NCI-H524 (cell line): ENCODE measurements at regions not wholly inside any gene's neighbourhood (a gene's known extent, or its start where the extent isn't known, plus 50 kb on each side); places are given as distances from the start of the nearest gene placed in this dataset.
"Not testable (repeated sequence)": the region's sequence is repeated elsewhere in the genome, so short reads cannot be mapped to it uniquely, and the experiment has no call there.

Experiments used
- DNase-seq, 2 experiments: peaks; one replicate each; lab custom pipeline; 2025; lab: John Stamatoyannopoulos, UW

DNA sequence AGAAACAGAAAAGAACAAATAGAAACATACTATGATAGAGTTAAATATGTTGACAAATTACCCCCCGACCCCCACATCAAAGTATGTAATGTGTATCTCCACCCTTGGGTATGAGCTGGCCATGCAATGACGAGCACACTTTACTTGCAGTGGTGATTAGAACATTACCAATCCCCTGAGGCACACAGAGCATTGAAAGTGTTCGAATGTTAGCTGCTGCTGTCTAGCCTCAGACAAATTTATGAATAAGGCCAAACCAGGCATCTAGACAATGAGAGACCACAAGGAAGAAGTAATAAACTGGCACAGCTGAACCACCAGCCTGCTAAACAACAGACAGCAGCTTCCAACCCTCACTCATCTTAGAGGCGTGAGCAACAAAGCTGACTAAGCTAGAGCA is 380.5 kb downstream of the DSEL start:
- no peak for DNase-seq

DNA sequence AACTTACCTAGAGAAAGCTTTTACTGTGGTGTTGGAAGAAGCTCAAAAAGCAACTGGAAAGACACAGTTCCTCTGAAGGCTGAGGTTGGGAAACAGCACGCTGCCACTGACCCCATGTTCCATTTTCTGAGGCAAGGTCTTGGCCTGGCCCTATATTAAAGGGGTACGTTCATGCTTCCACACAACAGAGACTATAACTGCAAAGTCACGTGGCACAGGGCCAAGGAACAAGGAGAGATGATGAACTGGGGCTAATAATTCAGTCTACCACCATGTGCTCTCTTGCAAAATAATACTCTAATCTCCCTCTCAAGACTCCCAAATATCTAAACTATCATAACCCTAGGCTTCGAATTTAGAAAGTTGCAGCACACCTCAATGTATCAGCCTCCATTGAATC is 381.6 kb downstream of the DSEL start:
- DNase-seq, result peak in 1 of 2 experiments; percentile 5

DNA sequence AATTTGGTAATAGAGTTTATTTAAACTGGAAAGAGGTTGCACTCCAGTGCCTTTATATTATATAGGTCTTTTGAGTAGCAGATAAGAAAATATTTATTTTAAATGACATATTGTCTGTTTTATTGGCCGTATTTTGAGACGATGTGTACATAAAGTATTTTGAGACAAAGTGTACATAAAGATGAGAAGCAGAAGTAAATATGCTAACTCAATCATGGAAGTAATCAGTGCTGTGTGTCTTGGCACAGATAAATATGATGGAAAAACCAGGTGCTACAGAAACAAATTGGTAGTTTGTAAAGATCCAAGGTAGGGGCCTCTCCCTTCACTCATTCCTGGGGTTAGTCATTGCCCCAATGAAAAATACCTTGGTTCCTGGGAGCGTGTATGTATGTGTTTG is 382.9 kb downstream of the DSEL start:
- no peak for DNase-seq

DNA sequence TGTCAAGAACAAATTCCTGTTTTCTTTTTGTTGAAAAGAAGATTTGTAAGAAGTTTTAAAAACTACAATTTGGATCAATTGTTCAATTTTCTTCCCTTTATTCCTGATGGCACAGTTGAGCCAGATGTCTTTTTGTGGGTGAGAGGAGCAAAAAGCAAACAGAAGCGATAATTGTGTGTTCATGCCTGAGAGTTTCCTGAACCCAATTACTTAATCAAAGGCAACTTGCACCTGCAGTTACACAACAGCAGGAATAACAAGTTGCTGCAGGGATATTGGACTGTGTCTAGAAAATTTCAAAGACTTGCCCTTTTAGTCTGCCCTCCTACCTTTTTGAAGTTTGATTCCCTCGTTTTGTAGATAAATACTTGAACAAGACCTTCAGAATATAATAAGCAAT is 383.6 kb downstream of the DSEL start:
- no peak for DNase-seq

DNA sequence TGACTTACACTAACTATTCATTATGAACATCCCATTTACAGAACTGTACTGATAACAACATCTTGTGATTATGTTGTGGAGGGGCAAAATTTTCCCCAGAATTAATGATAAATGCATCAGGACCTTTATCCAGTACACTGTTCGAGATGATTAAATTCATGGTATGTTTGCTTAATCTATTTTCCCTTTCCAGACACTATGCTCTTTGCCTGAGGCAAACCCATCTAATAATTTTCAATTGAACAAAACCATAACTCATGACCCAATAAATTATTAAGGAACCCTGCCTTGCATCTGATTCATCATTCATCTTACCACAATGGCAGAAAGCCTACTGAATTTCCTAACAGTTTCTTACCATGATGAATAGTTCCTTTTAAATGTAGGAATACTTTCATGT is 385.0 kb downstream of the DSEL start:
- DNase-seq, result no peak

DNA sequence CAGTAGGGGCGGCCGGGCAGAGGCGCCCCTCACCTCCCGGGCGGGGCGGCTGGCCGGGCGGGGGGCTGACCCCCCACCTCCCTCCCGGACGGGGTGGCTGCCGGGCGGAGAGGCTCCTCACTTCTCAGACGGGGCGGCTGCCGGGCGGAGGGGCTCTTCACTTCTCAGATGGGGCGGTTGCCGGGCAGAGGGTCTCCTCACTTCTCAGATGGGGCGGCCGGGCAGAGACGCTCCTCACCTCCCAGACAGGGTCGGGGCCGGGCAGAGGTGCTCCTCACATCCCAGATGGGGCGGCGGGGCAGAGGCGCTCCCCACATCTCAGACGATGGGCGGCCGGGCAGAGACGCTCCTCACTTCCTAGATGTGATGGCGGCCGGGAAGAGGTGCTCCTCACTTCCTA is 389.8 kb downstream of the DSEL start:
- DNase-seq, result not testable (repeated sequence)

DNA sequence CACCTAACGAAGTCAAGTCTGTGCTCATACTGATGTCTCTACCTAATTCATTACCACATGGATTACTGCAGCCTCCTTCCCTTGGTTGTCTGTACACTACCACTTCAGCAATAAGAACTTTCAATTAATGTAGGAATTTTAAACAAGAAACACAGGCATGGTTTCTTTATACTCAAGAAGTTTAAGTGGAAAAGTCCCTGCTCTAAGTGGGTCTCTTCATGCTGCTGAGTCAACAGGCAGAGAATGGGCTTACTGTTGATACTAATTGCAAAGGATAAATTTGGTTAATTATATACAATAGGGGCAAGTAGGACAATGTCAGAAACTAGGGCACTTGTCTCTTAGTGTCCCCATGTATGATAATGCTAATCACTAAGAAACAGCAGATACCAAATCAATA is 392.6 kb downstream of the DSEL start:
- no peak for DNase-seq

DNA sequence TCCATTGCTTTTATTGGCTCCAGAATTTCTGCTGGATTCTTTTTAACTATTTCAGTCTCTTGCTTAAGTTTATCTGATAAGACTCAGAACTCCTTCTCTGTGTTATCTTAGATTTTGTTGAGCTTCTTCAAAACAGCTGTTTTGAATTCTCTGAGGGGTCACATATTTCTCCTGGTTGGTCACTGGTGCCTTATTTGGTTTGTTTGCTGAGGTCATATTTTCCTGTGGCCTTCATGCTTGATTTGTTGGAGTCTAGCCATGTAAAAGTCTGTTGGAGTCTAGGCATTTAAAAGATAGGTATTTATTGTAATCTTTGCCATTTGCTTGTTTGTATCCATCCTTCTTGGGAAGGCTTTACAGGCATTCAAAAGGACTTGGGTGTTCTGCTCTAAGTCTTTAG is 398.7 kb downstream of the DSEL start:
- DNase-seq, result no peak

DNA sequence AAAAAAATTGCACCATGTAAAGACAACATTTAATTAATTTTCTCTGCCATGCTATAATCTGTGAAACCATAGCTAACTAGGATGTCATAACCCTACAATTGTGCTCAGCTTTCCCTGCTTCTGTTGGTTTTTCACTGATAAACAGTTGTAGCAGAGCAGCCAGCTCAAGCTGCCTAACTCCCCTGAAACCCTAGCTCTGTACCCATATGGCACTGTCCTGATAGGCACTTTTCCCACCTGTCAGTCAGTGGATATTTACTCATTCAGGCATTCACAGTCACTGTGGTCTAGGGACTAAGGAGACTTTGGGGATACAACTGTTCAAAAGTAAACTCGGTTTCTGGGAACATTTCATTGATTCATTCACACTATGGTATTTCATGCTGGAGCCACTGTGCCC is 407.0 kb downstream of the DSEL start:
- DNase-seq, result peak; percentile 42 to 92

DNA sequence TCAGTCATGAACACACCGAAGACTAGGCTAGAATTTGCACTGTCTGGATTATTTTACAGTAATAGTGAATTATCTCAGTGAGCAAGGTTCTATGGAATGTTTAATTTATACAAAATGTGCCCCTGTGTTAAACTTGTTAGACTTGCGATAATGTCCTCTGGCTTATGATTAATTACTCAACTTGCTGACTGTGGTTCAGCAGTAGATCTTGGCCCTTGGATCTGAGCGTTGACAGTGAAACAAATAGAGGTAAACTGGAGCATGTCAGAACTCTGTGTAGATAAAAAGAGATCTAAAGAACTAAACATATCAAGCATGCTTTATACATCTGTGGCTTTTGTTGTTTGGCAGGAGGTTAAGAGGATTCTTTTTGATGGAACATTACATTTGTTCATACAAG is 407.6 kb downstream of the DSEL start:
- DNase-seq, result no peak

DNA sequence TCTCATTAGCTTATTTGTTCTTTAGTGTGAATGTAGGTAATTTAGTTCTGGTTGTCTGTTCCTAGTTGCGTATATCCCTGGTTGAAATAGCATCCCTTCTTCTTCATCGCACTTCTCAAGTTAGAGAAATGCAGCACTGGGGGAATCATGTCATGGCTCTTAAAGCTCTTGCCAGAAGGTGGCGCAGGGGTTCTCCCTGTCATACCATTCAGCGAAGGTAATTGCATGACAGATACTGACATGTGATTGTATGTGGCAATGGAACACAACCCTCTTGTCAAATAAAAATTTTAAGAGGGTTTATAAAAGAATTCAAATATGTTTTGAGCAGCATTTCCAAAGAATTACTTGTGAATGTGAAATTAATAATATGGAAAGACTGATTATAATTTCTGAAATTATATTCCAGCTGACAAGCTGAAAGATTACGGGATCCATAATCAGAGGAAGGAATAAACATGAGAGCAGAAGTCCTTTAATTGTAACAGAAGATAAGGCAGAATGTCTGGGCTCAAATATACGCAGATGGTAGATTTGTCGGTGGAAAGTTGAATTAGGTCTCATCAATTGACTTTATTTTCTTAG is 411.7 kb downstream of the DSEL start:
- peak; percentile 5 to 75 for DNase-seq

DNA sequence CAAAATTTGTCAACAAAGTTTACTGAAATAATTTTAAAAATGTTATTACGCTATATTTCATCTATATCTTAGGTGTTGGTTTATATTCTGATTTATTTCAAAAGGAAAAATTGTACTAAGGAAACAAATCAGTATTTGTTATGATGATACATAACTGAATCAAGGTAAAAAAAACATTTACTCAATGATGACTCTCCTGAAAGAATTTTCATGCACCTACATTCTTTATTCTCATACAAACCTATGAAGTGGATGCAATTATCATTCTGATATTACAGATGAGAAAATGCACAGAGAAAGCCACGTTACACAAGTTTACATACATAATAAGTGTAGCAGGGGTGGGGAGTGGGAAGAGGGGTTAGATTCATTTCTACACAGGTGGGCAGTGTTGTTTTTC is 422.4 kb downstream of the DSEL start:
- no peak for DNase-seq

DNA sequence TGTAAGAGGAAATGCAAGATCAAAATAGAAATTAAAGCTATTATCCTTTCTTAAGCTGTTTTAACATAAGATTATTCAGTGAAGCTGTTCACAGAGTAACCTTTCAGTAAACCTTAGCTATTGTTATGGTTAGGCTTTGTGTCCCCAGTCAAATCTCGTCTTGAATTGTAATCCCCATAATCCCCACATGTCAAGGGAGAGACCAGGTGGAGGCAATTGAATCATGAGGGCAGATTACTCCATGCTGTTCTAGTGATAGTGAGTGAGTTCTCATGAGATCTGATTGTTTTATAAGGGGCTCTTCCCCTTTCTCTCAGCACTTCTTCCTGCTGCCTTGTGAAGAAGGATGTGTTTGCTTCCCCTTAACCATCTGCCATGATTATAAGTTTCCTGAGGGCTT is 424.4 kb downstream of the DSEL start:
- peak; percentile 60 to 83 for DNase-seq

DNA sequence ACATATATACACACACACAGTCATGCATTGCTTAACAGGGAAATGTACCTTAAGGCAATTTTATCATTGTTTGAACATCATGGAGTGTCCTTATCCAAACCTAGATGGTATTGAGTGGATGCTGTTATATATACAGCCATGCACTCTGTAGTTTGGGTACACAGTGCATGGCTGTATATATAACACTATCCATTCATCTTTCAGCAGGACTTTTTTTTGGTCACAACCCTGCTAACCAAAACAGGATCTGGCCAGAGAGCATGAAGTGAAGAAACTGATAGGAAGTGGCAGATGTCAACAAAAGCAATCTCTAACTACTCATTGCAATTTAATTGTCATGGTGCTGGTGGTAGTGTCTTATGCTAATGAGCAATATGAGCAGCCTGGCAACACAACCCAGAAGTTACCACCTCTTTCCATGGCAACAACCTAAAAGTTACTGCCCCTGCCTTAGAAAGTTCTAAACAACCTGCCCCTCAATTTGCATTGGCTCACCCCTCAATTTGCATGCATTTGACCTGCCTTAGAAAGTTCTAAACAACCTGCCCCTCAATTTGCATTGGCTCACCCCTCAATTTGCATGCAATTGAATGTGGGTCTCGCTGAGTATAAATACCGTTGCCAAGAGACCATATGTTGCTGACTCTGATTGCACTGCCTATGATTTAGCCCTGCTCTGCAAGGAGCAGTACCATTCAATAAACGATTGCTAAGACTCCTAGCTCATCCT is 434.9 kb downstream of the DSEL start:
- DNase-seq, result peak in 1 of 2 experiments; percentile 57

DNA sequence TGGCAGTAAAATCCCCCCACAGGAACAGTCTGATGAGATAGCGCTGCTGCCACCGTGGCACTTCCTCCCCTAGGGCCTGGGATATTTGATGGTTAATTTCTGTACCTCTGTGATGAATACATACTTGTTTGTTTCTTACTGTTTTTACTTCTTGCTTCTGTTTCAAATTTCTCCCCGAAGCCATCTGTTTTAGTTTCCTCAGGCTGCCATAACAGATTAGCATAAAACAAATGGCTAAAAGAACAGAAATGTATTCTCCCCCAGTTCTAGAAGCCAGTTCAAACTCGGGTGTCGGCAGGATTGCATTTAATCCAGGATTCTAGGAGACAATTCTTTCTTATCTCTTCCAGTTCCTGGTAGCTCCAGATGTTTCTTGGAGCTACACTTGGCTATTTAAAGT is 435.9 kb downstream of the DSEL start:
- DNase-seq, result no peak

DNA sequence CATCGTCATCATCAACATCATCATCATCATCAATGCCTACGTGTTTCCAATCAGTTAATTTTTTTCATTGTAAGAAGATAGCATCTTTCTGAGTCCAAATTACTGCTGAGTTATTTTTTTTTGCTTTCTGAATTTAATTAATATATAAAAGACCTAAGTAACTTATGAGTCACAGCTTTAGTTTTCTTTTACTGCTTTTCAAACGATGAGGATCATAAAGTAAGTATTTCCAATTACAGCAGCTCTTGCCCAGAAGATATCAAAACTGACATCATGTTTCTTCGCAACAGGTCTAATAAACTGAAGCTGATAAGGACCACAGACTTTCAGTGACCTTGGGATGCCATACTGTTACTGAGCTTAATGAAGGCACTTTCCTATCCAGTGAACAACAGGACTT is 442.2 kb downstream of the DSEL start:
- no peak for DNase-seq

DNA sequence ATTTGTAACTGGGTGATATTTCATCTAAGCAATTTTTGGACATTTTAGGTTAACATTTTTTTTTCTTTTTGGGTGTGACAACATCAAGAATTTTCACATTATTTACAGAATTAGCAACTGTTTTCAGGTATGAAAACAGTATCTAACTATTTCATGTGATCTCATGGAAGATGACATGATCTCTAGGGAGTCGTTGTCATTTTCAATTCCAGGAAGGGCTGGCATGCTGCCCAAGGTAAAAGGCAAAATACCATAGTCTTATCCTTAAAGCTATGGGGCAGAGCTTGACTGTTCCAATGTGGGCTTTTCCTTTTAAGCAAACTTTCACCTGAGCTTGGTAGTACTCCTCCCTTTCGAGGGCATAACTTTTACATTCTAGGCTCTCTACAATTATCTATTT is 443.7 kb downstream of the DSEL start:
- DNase-seq, result no peak

DNA sequence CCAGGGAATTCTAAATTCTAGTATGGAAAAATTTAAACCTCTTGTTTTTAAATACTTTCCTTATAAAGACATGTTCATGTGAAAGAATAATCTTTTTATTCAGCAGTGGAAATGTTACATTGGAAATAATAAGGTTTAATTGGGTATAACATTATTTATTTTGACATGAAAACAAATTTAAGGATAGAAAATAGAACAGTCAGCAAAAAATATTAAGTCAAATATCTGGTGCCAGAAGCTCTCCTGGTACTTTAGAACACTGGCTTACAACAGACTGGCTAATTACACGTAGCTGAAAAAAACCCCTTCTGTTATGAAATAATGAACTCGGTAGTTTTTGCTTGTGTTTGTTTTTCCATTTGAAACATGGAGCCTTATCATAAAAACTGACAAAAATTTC is 447.9 kb downstream of the DSEL start:
- DNase-seq, result no peak

DNA sequence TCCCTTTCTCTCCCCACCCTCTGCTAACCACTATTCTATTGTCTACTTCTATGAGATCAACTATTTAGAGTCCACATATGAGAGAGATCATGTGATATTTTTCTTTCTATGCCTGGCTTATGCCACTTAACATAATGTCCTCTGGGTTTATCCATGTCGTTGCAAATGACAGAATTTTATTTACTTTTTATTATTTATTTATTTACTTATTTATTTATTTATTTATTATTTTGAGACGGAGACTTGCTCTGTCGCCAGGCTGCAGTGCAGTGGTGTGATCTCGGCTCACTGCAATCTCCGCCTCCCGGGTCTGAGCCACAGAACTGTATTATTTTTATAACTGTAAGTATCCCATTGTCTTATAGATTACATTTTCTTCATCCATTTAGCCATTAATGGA is 443.4 kb upstream of the CDH19 start:
- no peak for DNase-seq

DNA sequence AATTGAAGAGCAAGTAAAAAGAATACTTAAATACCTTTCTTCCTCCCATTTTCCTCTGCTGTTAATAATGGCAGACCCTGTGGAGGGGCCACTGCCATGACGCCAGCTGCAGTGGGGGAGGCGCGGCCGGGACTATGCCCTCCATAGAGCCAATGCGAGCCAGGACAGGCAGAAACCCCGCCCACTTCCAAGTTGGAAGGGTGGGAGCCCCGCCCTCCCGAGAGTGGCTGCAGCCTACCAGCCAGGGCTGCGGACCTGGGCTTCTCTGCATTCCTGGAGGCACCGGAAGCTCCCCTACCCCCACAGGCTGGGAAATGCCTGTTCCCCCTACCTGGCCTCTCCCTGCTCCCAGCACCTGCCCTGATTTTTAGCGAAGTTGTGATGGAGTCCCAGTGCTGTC is 439.4 kb upstream of the CDH19 start:
- DNase-seq, result no peak

DNA sequence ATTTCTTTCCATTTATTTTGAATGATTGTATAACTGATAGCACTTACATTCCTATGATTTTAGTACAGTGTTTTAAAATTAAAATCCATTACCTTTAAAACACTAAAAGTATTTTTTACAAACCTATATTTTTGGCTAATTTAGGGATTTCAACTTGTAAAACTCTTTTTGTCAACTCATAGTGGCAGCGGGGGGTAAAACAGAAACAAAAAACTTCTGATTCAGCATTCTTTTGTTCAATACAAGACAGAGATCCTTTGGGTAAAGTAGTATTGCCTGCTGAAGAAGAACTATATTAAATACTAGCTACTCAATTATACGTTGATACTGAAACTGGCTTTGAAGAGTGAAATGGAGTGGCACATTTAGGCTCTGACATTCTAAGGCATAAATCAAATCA is 437.4 kb upstream of the CDH19 start:
- DNase-seq, result no peak

DNA sequence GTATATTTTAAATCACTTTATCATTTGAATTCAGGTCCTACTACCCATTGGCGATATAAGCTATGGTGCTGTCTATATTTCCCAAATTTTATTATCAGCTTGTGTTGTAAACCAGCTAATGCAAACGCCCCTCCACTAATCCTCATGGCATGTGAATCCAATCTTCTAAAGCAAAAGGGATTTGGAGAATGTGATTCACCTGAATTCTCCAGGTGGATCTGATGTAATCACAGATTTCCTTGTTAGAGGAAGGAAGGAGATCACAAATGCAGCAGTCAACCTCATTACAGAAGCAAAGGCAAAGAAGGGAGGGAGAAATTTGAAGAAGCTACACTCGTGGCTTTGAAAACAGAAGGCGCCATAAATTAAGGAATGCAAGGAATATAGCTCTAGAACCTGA is 431.1 kb upstream of the CDH19 start:
- no peak for DNase-seq

DNA sequence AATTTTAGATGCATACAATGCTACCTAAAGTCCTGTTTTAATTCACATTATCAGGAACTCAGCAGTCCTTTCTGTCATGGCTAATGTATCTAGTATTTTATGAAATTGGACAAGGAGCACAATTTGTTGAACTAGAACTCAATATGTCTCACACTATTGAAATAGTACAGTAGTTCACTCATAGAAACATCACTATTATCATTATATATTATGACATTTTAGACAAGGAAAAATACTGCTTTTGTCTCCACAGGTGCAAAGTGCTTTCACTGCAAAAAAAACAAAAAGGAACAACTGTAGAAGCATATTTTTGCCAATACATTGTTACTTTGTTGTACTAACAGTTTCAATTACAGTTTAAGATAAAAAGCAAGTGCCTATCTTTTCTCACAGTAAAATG is 419.2 kb upstream of the CDH19 start:
- DNase-seq, result no peak

DNA sequence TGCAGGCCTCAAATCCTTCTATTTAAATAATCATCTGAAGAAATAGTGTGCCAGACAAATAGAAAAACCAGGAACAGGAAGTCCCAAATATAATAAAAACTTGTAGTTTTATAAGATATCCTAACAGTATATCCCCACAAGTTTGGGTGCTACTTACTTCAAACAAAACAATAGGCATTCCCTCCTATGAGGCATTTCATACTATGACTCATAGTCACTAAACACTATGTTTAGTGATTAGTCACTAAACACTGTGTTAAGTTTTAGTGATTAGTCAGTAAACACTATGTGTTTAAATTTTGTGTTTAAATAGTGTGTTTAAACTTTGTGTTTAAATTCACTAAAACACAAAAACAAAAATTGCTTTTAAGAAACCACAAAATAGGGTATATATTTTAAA is 407.0 kb upstream of the CDH19 start:
- no peak for DNase-seq
